Right ventricle myocardium superior (tissue), 1 donor: ENCODE measurements at regions not wholly inside any gene's neighbourhood (a gene's known extent, or its start where the extent isn't known, plus 50 kb on each side); places are given as distances from the start of the nearest gene placed in this dataset.

Experiments used
- ATAC-seq: fragments of 200-7000 bp; cut with Tn5 transposase; one replicate; pipeline ENCODE4 v1.9.1; 2020; ENCODE audit warnings: mild to moderate bottlenecking; ENCODE audit not compliant: poor library complexity
- DNase-seq: peaks from one replicate; pipeline ENCODE4 v3.0.0-alpha.2; 2020
- intact Hi-C: fragments of 100-400 bp; cut with DNase I; formaldehyde crosslinking; loops from one replicate; pipeline ENCODE4 v1.11.2; 2022
- donor health status: DM: no; HTN: yes; CAD: no; lungs with severe emphysema.

- ATAC-seq: no peak
These were observed 860.5 kb downstream of the CCSER2 start for GRCh38 chr10:85188770-85189484.

GRCh38 chr10:85193796-85194195 is 865.4 kb downstream of the CCSER2 start:
- ATAC-seq: no peak
- intact Hi-C loops: no loop called here

More at GRCh38 chr10:85188770-85189484, 860.5 kb downstream of the CCSER2 start:
- intact Hi-C loops: no loop called here
- no peak for DNase-seq

GRCh38 chr10:85194706-85195105 is 866.3 kb downstream of the CCSER2 start:
- intact Hi-C loops: no loop called here
- no peak for ATAC-seq

More at GRCh38 chr10:85193796-85194195, 865.4 kb downstream of the CCSER2 start:
- no peak for DNase-seq

GRCh38 chr10:85195596-85195995 is 867.2 kb downstream of the CCSER2 start:
- intact Hi-C loops: no loop called here

More at GRCh38 chr10:85194706-85195105, 866.3 kb downstream of the CCSER2 start:
- DNase-seq: no peak

GRCh38 chr10:85204814-85205213 is 876.4 kb downstream of the CCSER2 start:
- DNase-seq: no peak
- intact Hi-C loops: no loop called here
- ATAC-seq: no peak

More at GRCh38 chr10:85195596-85195995, 867.2 kb downstream of the CCSER2 start:
- DNase-seq: no peak
- ATAC-seq: no peak

GRCh38 chr10:85212526-85212925 is 884.1 kb downstream of the CCSER2 start:
- ATAC-seq (no peak), DNase-seq (no peak)
- intact Hi-C loops: no loop called here

GRCh38 chr10:85213493-85213892 is 885.1 kb downstream of the CCSER2 start:
- DNase-seq (no peak), ATAC-seq (no peak)
- intact Hi-C loops: no loop called here

- DNase-seq (no peak), ATAC-seq (no peak)
- intact Hi-C loops: loop anchor here (10.0 kb wide), 1 partner anchor 283 kb away; no protein-coding TSS in a partner anchor
These were observed 893.9 kb downstream of the CCSER2 start for GRCh38 chr10:85222300-85222699.

GRCh38 chr10:85224366-85224940 is 896.1 kb downstream of the CCSER2 start:
- DNase-seq (no peak), ATAC-seq (no peak)
- intact Hi-C loops: loop anchor here (10.0 kb wide), 1 partner anchor 280 kb away; no protein-coding TSS in a partner anchor

GRCh38 chr10:85225311-85225710 is 896.9 kb downstream of the CCSER2 start:
- no peak for ATAC-seq
- intact Hi-C loops: loop anchor here (10.0 kb wide), 1 partner anchor 279 kb away; no protein-coding TSS in a partner anchor

GRCh38 chr10:85226596-85226995 is 898.2 kb downstream of the CCSER2 start:
- no peak for DNase-seq

More at GRCh38 chr10:85225311-85225710, 896.9 kb downstream of the CCSER2 start:
- DNase-seq: no peak

GRCh38 chr10:85228726-85229125 is 900.3 kb downstream of the CCSER2 start:
- DNase-seq (no peak), ATAC-seq (no peak)
- intact Hi-C loops: loop anchor here (10.0 kb wide), 1 partner anchor 276 kb away; no protein-coding TSS in a partner anchor

More at GRCh38 chr10:85226596-85226995, 898.2 kb downstream of the CCSER2 start:
- no peak for ATAC-seq
- intact Hi-C loops: loop anchor here (10.0 kb wide), 1 partner anchor 278 kb away; no protein-coding TSS in a partner anchor

- no peak for DNase-seq
- intact Hi-C loops: no loop called here
- ATAC-seq: no peak
These were observed 903.3 kb downstream of the CCSER2 start for GRCh38 chr10:85231534-85232270.

- ATAC-seq: no peak
These were observed 906.9 kb downstream of the CCSER2 start for GRCh38 chr10:85235258-85235657.

GRCh38 chr10:85238676-85239075 is 910.3 kb downstream of the CCSER2 start:
- intact Hi-C loops: no loop called here
- DNase-seq (no peak), ATAC-seq (no peak)

More at GRCh38 chr10:85235258-85235657, 906.9 kb downstream of the CCSER2 start:
- intact Hi-C loops: no loop called here
- no peak for DNase-seq

GRCh38 chr10:85250304-85250703 is 921.9 kb downstream of the CCSER2 start:
- ATAC-seq (no peak), DNase-seq (no peak)
- intact Hi-C loops: no loop called here

GRCh38 chr10:85256481-85256880 is 928.1 kb downstream of the CCSER2 start:
- intact Hi-C loops: no loop called here
- ATAC-seq: no peak
- DNase-seq: no peak

- ATAC-seq (no peak), DNase-seq (no peak)
- intact Hi-C loops: no loop called here
These were observed 931.5 kb downstream of the CCSER2 start for GRCh38 chr10:85259908-85260307.

- DNase-seq: no peak
- no peak for ATAC-seq
- intact Hi-C loops: no loop called here
These were observed 934.6 kb downstream of the CCSER2 start for GRCh38 chr10:85262992-85263391.
